Hepatocyte (in vitro differentiated cells): ENCODE measurements at regions not wholly inside any gene's neighbourhood (a gene's known extent, or its start where the extent isn't known, plus 50 kb on each side); places are given as distances from the start of the nearest gene placed in this dataset.
A peak's percentile ranks its signal among the peaks of the same experiment; 100 is the strongest.

Experiments used
- DNase-seq: peaks from one replicate; pipeline ENCODE4 v3.0.0-alpha.2; 2016; ENCODE audit warnings: low spot score
- H2AFZ ChIP-seq: fragments of 200-600 bp; sonication (generic); 2 replicates; pipeline ENCODE4 v1.6.0; 2016; ENCODE audit warnings: antibody characterized with exemption, mild to moderate bottlenecking
- H3K27ac ChIP-seq: fragments of 200-600 bp; sonication (generic); 2 replicates; pipeline ENCODE4 v1.5.1; 2016; ENCODE audit warnings: mild to moderate bottlenecking
- H3K27me3 ChIP-seq: fragments of 200-600 bp; sonication (generic); 2 replicates; pipeline ENCODE4 v1.6.1; 2016
- H3K36me3 ChIP-seq: fragments of 200-600 bp; sonication (generic); replicated peaks from 2 replicates; pipeline ENCODE4 v1.5.1; 2016; ENCODE audit warnings: low read depth; ENCODE audit not compliant: insufficient read depth
- H3K4me1 ChIP-seq: fragments of 200-600 bp; sonication (generic); 2 replicates; pipeline ENCODE4 v1.5.1; 2016; ENCODE audit warnings: mild to moderate bottlenecking, moderate library complexity; ENCODE audit not compliant: insufficient read depth
- H3K4me2 ChIP-seq: fragments of 200-600 bp; sonication (generic); 2 replicates; pipeline ENCODE4 v1.6.0; 2016
- H3K4me3 ChIP-seq: fragments of 200-600 bp; sonication (generic); 2 replicates; pipeline ENCODE4 v1.5.1; 2016; ENCODE audit warnings: mild to moderate bottlenecking
- H3K79me2 ChIP-seq: fragments of 200-600 bp; sonication (generic); 2 replicates; pipeline ENCODE4 v1.6.0; 2017; ENCODE audit warnings: mild to moderate bottlenecking
- H3K9me2 ChIP-seq: fragments of 200-600 bp; sonication (generic); replicated peaks from 2 replicates; pipeline ENCODE4 v1.6.0; 2017; ENCODE audit warnings: mild to moderate bottlenecking; ENCODE audit not compliant: insufficient read depth
- H3K9me3 ChIP-seq: fragments of 200-600 bp; sonication (generic); 2 replicates; pipeline ENCODE4 v1.5.1; 2016; ENCODE audit warnings: low read depth, mild to moderate bottlenecking
- H4K20me1 ChIP-seq: fragments of 200-600 bp; sonication (generic); 2 replicates; pipeline ENCODE4 v1.6.0; 2016; ENCODE audit warnings: mild to moderate bottlenecking; ENCODE audit not compliant: insufficient read depth, poor library complexity, severe bottlenecking
- EZH2 ChIP-seq: fragments of 200-600 bp; sonication (generic); IDR thresholded peaks from 2 replicates; pipeline ENCODE4 v1.6.1; 2016; ENCODE audit warnings: antibody characterized with exemption, mild to moderate bottlenecking, borderline replicate concordance
- EZH2phosphoT487 ChIP-seq: fragments of 200-600 bp; sonication (generic); IDR thresholded peaks from one replicate; pipeline ENCODE4 v1.6.1; 2018; ENCODE audit warnings: antibody characterized with exemption, mild to moderate bottlenecking, low read depth, moderate library complexity; ENCODE audit not compliant: unreplicated experiment, severe bottlenecking
- WGBS: methylation state at CpG from one replicate; pipeline ENCODE4 v1.1.6; 2016; ENCODE audit warnings: low lambda C conversion rate; ENCODE audit errors: missing lambda C conversion rate; 5-methylcytosine and 5-hydroxymethylcytosine counted together
- TF ChIP-seq, protein P1 (sequence below): fragments of 200-600 bp; sonication (generic); IDR thresholded peaks from 2 replicates; pipeline ENCODE4 v1.5.1; 2016; ENCODE audit warnings: antibody characterized with exemption, mild to moderate bottlenecking; ENCODE audit not compliant: poor library complexity

DNA sequence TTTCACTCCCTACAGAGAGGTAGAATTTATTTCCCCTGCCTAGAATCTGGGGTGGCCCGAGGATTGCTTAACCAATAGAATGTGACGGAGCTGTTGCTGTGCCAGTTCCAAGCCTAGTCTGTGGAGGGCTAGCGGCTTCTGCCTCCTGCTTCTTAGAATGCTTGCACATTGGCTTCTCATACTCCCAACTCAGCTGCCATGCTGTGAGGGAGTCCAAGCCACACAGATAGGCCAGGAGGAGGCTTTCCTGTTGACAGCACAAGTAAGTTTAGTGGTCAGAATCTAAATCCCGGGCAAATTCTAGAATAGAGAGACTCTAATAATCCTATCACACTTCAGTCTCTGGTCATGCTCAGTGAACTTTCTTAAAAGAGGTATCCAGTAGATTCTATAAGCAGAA, 57.5 kb upstream of the SNRPB2 start:
- no peak for TF ChIP-seq EZH2phosphoT487
- TF ChIP-seq, protein P1, sequence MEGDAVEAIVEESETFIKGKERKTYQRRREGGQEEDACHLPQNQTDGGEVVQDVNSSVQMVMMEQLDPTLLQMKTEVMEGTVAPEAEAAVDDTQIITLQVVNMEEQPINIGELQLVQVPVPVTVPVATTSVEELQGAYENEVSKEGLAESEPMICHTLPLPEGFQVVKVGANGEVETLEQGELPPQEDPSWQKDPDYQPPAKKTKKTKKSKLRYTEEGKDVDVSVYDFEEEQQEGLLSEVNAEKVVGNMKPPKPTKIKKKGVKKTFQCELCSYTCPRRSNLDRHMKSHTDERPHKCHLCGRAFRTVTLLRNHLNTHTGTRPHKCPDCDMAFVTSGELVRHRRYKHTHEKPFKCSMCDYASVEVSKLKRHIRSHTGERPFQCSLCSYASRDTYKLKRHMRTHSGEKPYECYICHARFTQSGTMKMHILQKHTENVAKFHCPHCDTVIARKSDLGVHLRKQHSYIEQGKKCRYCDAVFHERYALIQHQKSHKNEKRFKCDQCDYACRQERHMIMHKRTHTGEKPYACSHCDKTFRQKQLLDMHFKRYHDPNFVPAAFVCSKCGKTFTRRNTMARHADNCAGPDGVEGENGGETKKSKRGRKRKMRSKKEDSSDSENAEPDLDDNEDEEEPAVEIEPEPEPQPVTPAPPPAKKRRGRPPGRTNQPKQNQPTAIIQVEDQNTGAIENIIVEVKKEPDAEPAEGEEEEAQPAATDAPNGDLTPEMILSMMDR = no peak
- no peak for TF ChIP-seq EZH2
- no peaks in the 10 kb centered on the region for H3K9me3 ChIP-seq
- no peak overlapping the region for H3K4me2 ChIP-seq
- no peaks in the 10 kb centered on the region for H4K20me1 ChIP-seq
- H3K4me3 ChIP-seq = no peak overlapping the region
- H3K27ac ChIP-seq = no peak overlapping the region
- H3K79me2 ChIP-seq = no peaks in the 10 kb centered on the region
- WGBS = 82% methylated on average over 4 of the region's 4 CpGs
- no peaks in the 10 kb centered on the region for H3K27me3 ChIP-seq
- H3K9me2 ChIP-seq = no peaks in the 10 kb centered on the region
- no peak for DNase-seq
- no peaks in the 10 kb centered on the region for H3K36me3 ChIP-seq
- no peaks in the 10 kb centered on the region for H3K4me1 ChIP-seq
- H2AFZ ChIP-seq = no peak overlapping the region

DNA sequence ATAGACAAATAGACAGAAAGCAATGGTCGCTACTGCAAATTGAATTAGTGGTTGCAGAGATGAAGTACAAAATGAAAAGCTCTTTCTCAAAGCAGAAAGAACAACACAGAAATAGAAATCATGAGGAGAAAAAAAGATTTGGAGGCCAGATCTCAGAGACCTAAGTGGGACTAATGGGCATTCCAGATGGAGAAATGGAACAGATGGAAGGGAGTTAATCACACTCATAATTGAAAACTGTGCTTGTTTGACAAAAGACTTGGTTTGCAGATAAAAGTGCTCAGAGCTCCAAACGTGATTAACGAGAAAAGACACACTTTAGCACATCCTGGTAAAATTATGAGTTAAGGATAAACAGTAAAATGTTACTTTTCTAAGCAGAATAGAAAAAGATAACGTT, 58.1 kb upstream of the SNRPB2 start:
- TF ChIP-seq EZH2 (no peak), EZH2phosphoT487 (no peak)
- Histone ChIP-seq H3K36me3 (no peaks in the 10 kb centered on the region), H3K79me2 (no peaks in the 10 kb centered on the region), H3K4me3 (no peak overlapping the region), H3K27me3 (no peaks in the 10 kb centered on the region), H4K20me1 (no peaks in the 10 kb centered on the region), H3K4me2 (no peak overlapping the region), H3K27ac (no peak overlapping the region), H2AFZ (no peak overlapping the region), H3K4me1 (no peaks in the 10 kb centered on the region), H3K9me3 (no peaks in the 10 kb centered on the region), H3K9me2 (no peaks in the 10 kb centered on the region)
- WGBS = 68% methylated on average over 4 of the region's 4 CpGs
- DNase-seq = no peak

DNA sequence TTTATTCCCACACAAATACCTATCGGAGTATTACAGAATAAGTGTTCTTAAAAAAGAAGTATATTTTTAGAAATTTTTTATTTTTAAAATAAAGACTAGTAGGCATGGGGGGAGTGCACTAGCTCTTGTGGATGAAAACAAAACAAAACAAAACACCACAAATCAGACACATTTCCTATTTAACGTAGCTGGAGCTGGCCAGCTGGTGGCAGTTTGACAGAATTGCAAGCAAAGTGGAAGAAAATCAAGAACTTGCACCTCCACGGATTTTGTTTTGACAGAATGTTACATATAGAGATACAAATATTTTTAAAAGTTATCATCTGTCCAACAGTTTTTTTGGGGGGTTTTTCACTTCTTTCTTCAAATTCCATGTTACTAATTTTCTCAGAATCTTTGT, 63.6 kb upstream of the SNRPB2 start:
- no peak for DNase-seq
- H3K9me2 ChIP-seq = no peaks in the 10 kb centered on the region
- no peaks in the 10 kb centered on the region for H3K36me3 ChIP-seq
- H3K4me2 ChIP-seq = no peak overlapping the region
- no peaks in the 10 kb centered on the region for H4K20me1 ChIP-seq
- no peak for TF ChIP-seq EZH2phosphoT487
- TF ChIP-seq EZH2 = no peak
- TF ChIP-seq, protein P1 = peak; percentile 11
- no peak overlapping the region for H3K27ac ChIP-seq
- no peaks in the 10 kb centered on the region for H3K9me3 ChIP-seq
- no peaks in the 10 kb centered on the region for H3K4me1 ChIP-seq
- H3K79me2 ChIP-seq = no peaks in the 10 kb centered on the region
- H2AFZ ChIP-seq = no peak overlapping the region
- H3K4me3 ChIP-seq = no peak overlapping the region
- 77% methylated on average over 3 of the region's 3 CpGs for WGBS
- no peaks in the 10 kb centered on the region for H3K27me3 ChIP-seq

DNA sequence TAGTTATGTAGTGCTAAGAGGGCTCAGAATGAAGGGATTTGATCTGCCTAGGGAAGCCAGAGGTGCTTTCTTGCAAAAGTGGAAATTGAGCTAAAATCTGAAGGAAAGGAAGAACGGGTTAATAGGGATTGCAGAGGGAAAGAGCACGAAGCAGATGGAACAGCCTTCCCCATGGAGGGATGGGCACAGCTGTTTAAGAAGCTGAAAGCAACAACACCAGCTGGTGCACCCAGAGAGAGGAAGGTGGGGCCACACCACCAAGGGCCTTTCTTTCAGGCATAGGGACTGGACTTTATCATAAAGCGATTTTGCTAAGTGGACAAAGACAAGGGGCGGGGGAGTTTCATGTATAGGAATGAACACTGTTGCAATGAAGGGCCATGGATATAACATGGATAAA, 65.8 kb upstream of the SNRPB2 start:
- TF ChIP-seq EZH2 (no peak), EZH2phosphoT487 (no peak)
- TF ChIP-seq, protein P1 = no peak
- H3K9me3 ChIP-seq = no peaks in the 10 kb centered on the region
- no peaks in the 10 kb centered on the region for H3K27me3 ChIP-seq
- H2AFZ ChIP-seq = no peak overlapping the region
- no peaks in the 10 kb centered on the region for H3K79me2 ChIP-seq
- H3K4me1 ChIP-seq = no peaks in the 10 kb centered on the region
- DNase-seq = no peak
- 94% methylated on average over 4 of the region's 4 CpGs for WGBS
- H4K20me1 ChIP-seq = no peaks in the 10 kb centered on the region
- H3K4me3 ChIP-seq = no peak overlapping the region
- no peaks in the 10 kb centered on the region for H3K36me3 ChIP-seq
- H3K4me2 ChIP-seq = no peak overlapping the region
- H3K9me2 ChIP-seq = no peaks in the 10 kb centered on the region
- H3K27ac ChIP-seq = no peak overlapping the region
